Naive thymus-derived CD4-positive, alpha-beta T cell (primary cell): ENCODE measurements at regions not wholly inside any gene's neighbourhood (a gene's known extent, or its start where the extent isn't known, plus 50 kb on each side); places are given as distances from the start of the nearest gene placed in this dataset.
"Not testable (repeated sequence)": the region's sequence is repeated elsewhere in the genome, so short reads cannot be mapped to it uniquely, and the experiment has no call there.

Source experiments
- ATAC-seq: fragments of 150-1000 bp; cut with Tn5 transposase; 2 replicates; pipeline ENCODE4 v1.10.0; 2021; ENCODE audit warnings: mild to moderate bottlenecking, moderate library complexity
- CTCF ChIA-PET: fragments of 350-600 bp; sonication (Branson Sonifier 250); formaldehyde crosslinking; loops from one replicate; lab custom pipeline; 2021; ENCODE audit warnings: antibody characterized with exemption; lab: Charles Lee
- POLR2A ChIA-PET: fragments of 350-600 bp; sonication (Branson Sonifier 250); formaldehyde crosslinking; loops from one replicate; lab custom pipeline; 2021; ENCODE audit warnings: antibody characterized with exemption, inconsistent platforms; lab: Charles Lee
- DNase-seq, 9 donors: peaks; one replicate each; pipeline versions ENCODE4 v3.0.0 to v3.0.0-alpha.2; 2020 to 2022; ENCODE audit warnings: mixed read lengths in 1 of 9
- H3K27ac ChIP-seq: one replicate; pipeline ENCODE4 v1.7.0; 2013; ENCODE audit warnings: mild to moderate bottlenecking, low read depth, low read length, moderate library complexity
- H3K27me3 ChIP-seq, 2 donors: one replicate each; pipeline ENCODE4 v1.7.0; 2013; ENCODE audit warnings: low read length in 2 of 2, mild to moderate bottlenecking in 2 of 2, moderate library complexity in 2 of 2; ENCODE audit not compliant: control insufficient read depth in 2 of 2, insufficient read depth in 2 of 2
- H3K36me3 ChIP-seq, 3 experiments: 1 replicate in 2 of 3; 2 replicates in 1 of 3; pipeline ENCODE4 v1.7.0; 2013; ENCODE audit warnings: low read length in 3 of 3, mild to moderate bottlenecking in 3 of 3, moderate library complexity in 1 of 3; ENCODE audit not compliant: insufficient read depth in 3 of 3, control insufficient read depth in 2 of 3
- H3K4me1 ChIP-seq, 2 donors: one replicate each; pipeline ENCODE4 v1.7.0; 2013; ENCODE audit warnings: low read length in 2 of 2, mild to moderate bottlenecking in 2 of 2, moderate library complexity in 1 of 2; ENCODE audit not compliant: control insufficient read depth in 2 of 2, insufficient read depth in 2 of 2
- H3K4me3 ChIP-seq: 2 replicates; pipeline ENCODE4 v1.7.0; 2013; ENCODE audit warnings: mild to moderate bottlenecking, low read length
- H3K9me3 ChIP-seq, 3 experiments: 1 replicate in 2 of 3; 2 replicates in 1 of 3; pipeline ENCODE4 v1.7.0; 2013; ENCODE audit warnings: low read length in 3 of 3; ENCODE audit not compliant: control insufficient read depth in 2 of 3
- H3K27ac Mint-ChIP-seq, 9 donors: one replicate each; pipeline ENCODE4 v1.8.0; 2020 to 2022; ENCODE audit warnings: mixed read lengths in 9 of 9, mild to moderate bottlenecking in 8 of 9, moderate library complexity in 5 of 9, inconsistent platforms in 2 of 9
- H3K27me3 Mint-ChIP-seq, 5 donors: one replicate each; pipeline ENCODE4 v1.8.0; 2021 to 2022; ENCODE audit warnings: mixed read lengths in 5 of 5, mild to moderate bottlenecking in 1 of 5
- H3K36me3 Mint-ChIP-seq, 5 donors: one replicate each; pipeline ENCODE4 v1.8.0; 2020 to 2022; ENCODE audit warnings: mixed read lengths in 5 of 5, mild to moderate bottlenecking in 3 of 5, inconsistent platforms in 1 of 5
- H3K4me1 Mint-ChIP-seq, 7 donors: one replicate each; pipeline ENCODE4 v1.8.0; 2020 to 2022; ENCODE audit warnings: mixed read lengths in 7 of 7, mild to moderate bottlenecking in 3 of 7, inconsistent platforms in 1 of 7
- H3K4me3 Mint-ChIP-seq, 10 donors: one replicate each; pipeline ENCODE4 v1.8.0; 2020 to 2022; ENCODE audit warnings: mild to moderate bottlenecking in 10 of 10, mixed read lengths in 10 of 10, moderate library complexity in 6 of 10, inconsistent platforms in 2 of 10
- H3K9me3 Mint-ChIP-seq, 11 donors: one replicate each; pipeline ENCODE4 v1.8.0; 2020 to 2022; ENCODE audit warnings: mixed read lengths in 11 of 11, mild to moderate bottlenecking in 4 of 11, inconsistent platforms in 1 of 11, moderate library complexity in 1 of 11
- intact Hi-C, 2 donors: fragments of 100-400 bp; cut with micrococcal nuclease; formaldehyde crosslinking; loops; one replicate each; pipeline ENCODE4 v1.15.1; 2023

GRCh38 chr1:113302636-113303035 lies 87.7 kb upstream of the MAGI3 start:
- Mint-ChIP-seq H3K27me3 (peaks cover 0 to 9% (median 5%) of the 10 kb centered on the region in 5 donors), H3K4me3 (no peak overlapping the region), H3K27ac (no peak overlapping the region), H3K4me1 (no peaks in the 10 kb centered on the region), H3K9me3 (no peaks in the 10 kb centered on the region), H3K36me3 (no peaks in the 10 kb centered on the region)
- Histone ChIP-seq H3K9me3 (no peaks in the 10 kb centered on the region), H3K4me3 (no peak overlapping the region), H3K36me3 (no peaks in the 10 kb centered on the region), H3K4me1 (no peaks in the 10 kb centered on the region), H3K27me3 (no peaks in the 10 kb centered on the region), H3K27ac (no peak overlapping the region)
- POLR2A ChIA-PET: no interaction called here
- no peak for ATAC-seq
- CTCF ChIA-PET: no interaction called here
- intact Hi-C loops: no loop called here
- no peak for DNase-seq

DNA sequence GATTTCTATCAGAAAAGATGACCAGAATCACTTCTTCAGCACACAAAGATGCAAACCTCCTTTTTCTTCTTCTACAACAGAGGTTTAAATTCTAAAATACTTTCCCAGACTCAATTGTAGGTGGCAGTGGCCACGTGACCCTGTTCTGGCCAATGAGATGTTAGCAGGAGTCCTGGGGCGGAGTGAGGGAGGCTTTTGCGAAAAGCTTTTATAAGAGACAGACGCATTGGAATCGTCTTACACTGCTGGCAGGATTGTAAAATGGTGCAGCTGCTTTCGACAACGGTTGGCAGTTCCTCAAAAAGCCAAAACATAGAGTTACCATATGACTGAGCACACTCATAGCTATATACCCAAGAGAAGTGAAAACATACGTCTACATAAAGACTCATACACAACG lies 87.0 kb upstream of the MAGI3 start:
- no peak overlapping the region for H3K27ac ChIP-seq
- DNase-seq (no peak), ATAC-seq (no peak)
- no peaks in the 10 kb centered on the region for H3K36me3 Mint-ChIP-seq
- H3K27me3 ChIP-seq: no peaks in the 10 kb centered on the region
- no peak overlapping the region for H3K4me3 ChIP-seq
- no peaks in the 10 kb centered on the region for H3K9me3 ChIP-seq
- no peaks in the 10 kb centered on the region for H3K9me3 Mint-ChIP-seq
- no peak overlapping the region for H3K27ac Mint-ChIP-seq
- CTCF ChIA-PET: interaction anchor here (0.7 kb wide), 1 partner anchor 118 kb away, joined by 4 read pairs; no protein-coding TSS in a partner anchor
- H3K27me3 Mint-ChIP-seq: peaks cover 0 to 6% (median 4%) of the 10 kb centered on the region in 5 donors
- no peaks in the 10 kb centered on the region for H3K36me3 ChIP-seq
- intact Hi-C loops: no loop called here
- POLR2A ChIA-PET: no interaction called here
- H3K4me1 Mint-ChIP-seq: peaks cover 0 to 5% (median 3%) of the 10 kb centered on the region in 7 donors
- no peak overlapping the region for H3K4me3 Mint-ChIP-seq
- H3K4me1 ChIP-seq: peaks cover 0 to 2% of the 10 kb centered on the region in 2 donors

GRCh38 chr1:113305029-113305428 lies 85.3 kb upstream of the MAGI3 start:
- H3K36me3 ChIP-seq, CTCF ChIA-PET, H3K27ac ChIP-seq, intact Hi-C loops, H3K27ac Mint-ChIP-seq, H3K9me3 ChIP-seq, H3K4me3 ChIP-seq, H3K36me3 Mint-ChIP-seq, H3K9me3 Mint-ChIP-seq, H3K27me3 ChIP-seq, DNase-seq, POLR2A ChIA-PET, H3K4me3 Mint-ChIP-seq, H3K4me1 ChIP-seq, ATAC-seq: not testable (repeated sequence)
- Mint-ChIP-seq H3K27me3 (peaks cover 0 to 13% (median 2%) of the 10 kb centered on the region in 5 donors), H3K4me1 (peaks cover 0 to 17% (median 11%) of the 10 kb centered on the region in 7 donors)

DNA sequence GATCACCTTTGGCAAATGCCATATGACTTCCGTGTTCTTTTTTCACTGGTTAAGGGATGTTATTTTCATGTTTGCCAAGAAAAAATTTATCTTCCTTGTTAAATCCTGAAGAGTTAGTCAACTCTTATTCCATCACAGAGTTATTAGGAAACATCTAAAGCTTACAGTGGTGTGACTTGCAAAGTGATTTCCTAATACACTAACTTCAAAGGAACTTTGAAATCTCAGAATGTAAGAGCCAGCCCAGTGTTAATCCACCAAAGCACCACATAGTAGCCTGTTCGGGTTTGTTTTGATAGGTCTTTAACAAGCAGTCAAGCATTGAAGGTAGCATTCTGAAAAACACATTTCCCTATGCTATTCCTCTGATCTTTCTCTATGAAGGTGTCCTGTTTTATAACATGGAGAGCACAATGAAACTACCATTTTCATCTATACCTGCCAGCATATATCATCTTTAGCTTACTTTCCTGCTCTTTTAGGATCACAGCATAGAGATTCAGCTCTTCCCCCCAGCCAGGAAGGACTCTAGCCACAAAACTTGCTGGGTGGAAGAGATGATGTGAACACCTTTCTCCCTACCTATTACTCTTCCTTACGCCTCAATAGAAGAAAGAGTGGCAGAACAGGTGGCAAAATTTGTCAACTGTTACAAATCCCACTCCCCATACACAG lies 82.4 kb upstream of the MAGI3 start:
- CTCF ChIA-PET: interaction anchor here (0.7 kb wide), 1 partner anchor 43 kb away, joined by 5 read pairs; no protein-coding TSS in a partner anchor
- POLR2A ChIA-PET: no interaction called here
- peaks cover 0 to 11% (median 4%) of the 10 kb centered on the region in 5 donors for H3K36me3 Mint-ChIP-seq
- Histone ChIP-seq H3K27ac (no peak overlapping the region), H3K4me3 (no peak overlapping the region), H3K36me3 (no peaks in the 10 kb centered on the region), H3K9me3 (no peaks in the 10 kb centered on the region), H3K4me1 (peaks cover 0 to 5% of the 10 kb centered on the region in 2 donors), H3K27me3 (peaks cover 0 to 2% of the 10 kb centered on the region in 2 donors)
- no peak overlapping the region for H3K27ac Mint-ChIP-seq
- peaks cover 8 to 24% (median 16%) of the 10 kb centered on the region in 5 donors for H3K27me3 Mint-ChIP-seq
- H3K4me3 Mint-ChIP-seq: no peak overlapping the region
- intact Hi-C loops: no loop called here
- no peak for ATAC-seq
- H3K9me3 Mint-ChIP-seq: peaks cover 0 to 12% (median 7%) of the 10 kb centered on the region in 11 donors
- peaks cover 0 to 17% (median 11%) of the 10 kb centered on the region in 7 donors for H3K4me1 Mint-ChIP-seq
- no peak for DNase-seq

DNA sequence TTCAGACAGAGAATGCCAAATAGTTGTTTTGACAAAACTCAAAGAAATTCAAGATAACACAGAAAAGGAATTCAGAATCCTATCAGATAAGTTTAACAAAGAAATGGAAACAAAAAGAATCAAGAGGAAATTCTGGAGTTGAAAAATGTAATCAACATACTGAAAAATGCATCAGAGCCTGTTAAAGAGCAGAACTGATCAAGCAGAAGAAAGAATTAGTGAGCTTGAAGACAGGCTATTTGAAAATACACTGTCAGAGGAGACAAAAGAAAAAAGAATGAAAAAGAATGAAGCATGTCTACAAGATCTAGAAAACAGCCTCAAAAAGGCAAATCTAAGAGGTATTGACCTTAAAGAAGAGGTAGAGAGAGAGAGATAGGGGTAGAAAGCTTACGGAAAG lies 77.7 kb upstream of the MAGI3 start:
- CTCF ChIA-PET, H3K27ac Mint-ChIP-seq, H3K4me3 ChIP-seq: not testable (repeated sequence)

GRCh38 chr1:113314600-113314999 lies 75.7 kb upstream of the MAGI3 start:
- DNase-seq (no peak), ATAC-seq (no peak)
- no peak overlapping the region for H3K27ac Mint-ChIP-seq
- Histone ChIP-seq H3K36me3 (no peaks in the 10 kb centered on the region), H3K27ac (no peak overlapping the region), H3K9me3 (no peaks in the 10 kb centered on the region), H3K4me3 (no peak overlapping the region), H3K4me1 (no peaks in the 10 kb centered on the region), H3K27me3 (peaks cover 0 to 2% of the 10 kb centered on the region in 2 donors)
- intact Hi-C loops: no loop called here
- peaks cover 0 to 27% (median 25%) of the 10 kb centered on the region in 5 donors for H3K27me3 Mint-ChIP-seq
- ChIA-PET POLR2A (no interaction called here), CTCF (no interaction called here)
- peaks cover 0 to 15% (median 5%) of the 10 kb centered on the region in 5 donors for H3K36me3 Mint-ChIP-seq
- H3K4me3 Mint-ChIP-seq: no peak overlapping the region
- H3K9me3 Mint-ChIP-seq: peaks cover 0 to 21% (median 12%) of the 10 kb centered on the region in 11 donors
- no peaks in the 10 kb centered on the region for H3K4me1 Mint-ChIP-seq

More for the DNA sequence above, 77.7 kb upstream of the MAGI3 start:
- Mint-ChIP-seq H3K27me3 (peaks cover 8 to 33% (median 25%) of the 10 kb centered on the region in 5 donors), H3K4me1 (peaks cover 0 to 17% (median 11%) of the 10 kb centered on the region in 7 donors), H3K9me3 (peaks cover 0 to 21% (median 12%) of the 10 kb centered on the region in 11 donors), H3K36me3 (peaks cover 0 to 15% (median 5%) of the 10 kb centered on the region in 5 donors)
- H3K9me3 ChIP-seq, H3K4me1 ChIP-seq, DNase-seq, POLR2A ChIA-PET, intact Hi-C loops, H3K36me3 ChIP-seq, H3K27ac ChIP-seq, H3K4me3 Mint-ChIP-seq, ATAC-seq, H3K27me3 ChIP-seq: not testable (repeated sequence)

GRCh38 chr1:113320272-113320671 lies 70.0 kb upstream of the MAGI3 start:
- peaks cover 0 to 5% (median 0%) of the 10 kb centered on the region in 11 donors for H3K9me3 Mint-ChIP-seq
- H3K9me3 ChIP-seq: no peaks in the 10 kb centered on the region

More at GRCh38 chr1:113320272-113320671, 70.0 kb upstream of the MAGI3 start:
- H3K4me3 ChIP-seq: no peak overlapping the region
- intact Hi-C loops: no loop called here
- H3K27me3 ChIP-seq: no peaks in the 10 kb centered on the region
- H3K27ac Mint-ChIP-seq: no peak overlapping the region
- no peaks in the 10 kb centered on the region for H3K4me1 ChIP-seq
- no peak overlapping the region for H3K27ac ChIP-seq
- no peaks in the 10 kb centered on the region for H3K4me1 Mint-ChIP-seq
- no peak overlapping the region for H3K4me3 Mint-ChIP-seq
- H3K27me3 Mint-ChIP-seq: peaks cover 0 to 2% (median 0%) of the 10 kb centered on the region in 5 donors
- H3K36me3 Mint-ChIP-seq: no peaks in the 10 kb centered on the region
- ATAC-seq (no peak), DNase-seq (no peak)
- ChIA-PET POLR2A (no interaction called here), CTCF (no interaction called here)
- H3K36me3 ChIP-seq: no peaks in the 10 kb centered on the region
